Common myeloid progenitor, CD34-positive (primary cell): ENCODE measurements at regions not wholly inside any gene's neighbourhood (a gene's known extent, or its start where the extent isn't known, plus 50 kb on each side); places are given as distances from the start of the nearest gene placed in this dataset.

Experiments
- CTCF ChIA-PET: fragments of 350-600 bp; sonication (Branson Sonifier 250); formaldehyde crosslinking; loops from one replicate; lab custom pipeline; 2021; ENCODE audit warnings: antibody characterized with exemption; lab: Charles Lee
- POLR2A ChIA-PET: fragments of 350-600 bp; sonication (Branson Sonifier 250); formaldehyde crosslinking; loops from one replicate; lab custom pipeline; 2021; ENCODE audit warnings: antibody characterized with exemption; lab: Charles Lee
- DNase-seq, 3 donors: peaks; one replicate each; pipeline versions ENCODE4 v3.0.0 to v3.0.0-alpha.2; 2013
- H3K27ac ChIP-seq, 2 experiments: 1 replicate in 1 of 2; 2 replicates in 1 of 2; pipeline ENCODE4 v1.7.0; 2013; ENCODE audit warnings: inconsistent platforms in 2 of 2, low read length in 2 of 2, mild to moderate bottlenecking in 2 of 2, low read depth in 1 of 2, moderate library complexity in 1 of 2; ENCODE audit not compliant: severe bottlenecking in 2 of 2, insufficient read depth in 1 of 2, poor library complexity in 1 of 2
- H3K27me3 ChIP-seq, 5 experiments: replicated peaks in 2 of 5; 1 replicate in 3 of 5; 2 replicates in 2 of 5; pipeline versions ENCODE4 v1.6.1 to v1.7.0; 2013; ENCODE audit warnings: low read length in 4 of 5, mild to moderate bottlenecking in 2 of 5, moderate library complexity in 2 of 5, inconsistent platforms in 1 of 5; ENCODE audit not compliant: insufficient read depth in 5 of 5, control insufficient read depth in 4 of 5
- H3K36me3 ChIP-seq, 4 experiments: 1 replicate in 2 of 4; 2 replicates in 2 of 4; pipeline versions ENCODE4 v1.6.1 to v1.7.0; 2013; ENCODE audit warnings: low read length in 3 of 4, control low read depth in 1 of 4, mild to moderate bottlenecking in 1 of 4; ENCODE audit not compliant: control insufficient read depth in 4 of 4, insufficient read depth in 4 of 4
- H3K4me1 ChIP-seq, 4 experiments: 1 replicate in 3 of 4; 2 replicates in 1 of 4; pipeline versions ENCODE4 v1.6.1 to v1.7.1; 2013; ENCODE audit warnings: low read length in 3 of 4, mild to moderate bottlenecking in 3 of 4, control low read depth in 1 of 4, inconsistent platforms in 1 of 4, moderate library complexity in 1 of 4; ENCODE audit not compliant: control insufficient read depth in 4 of 4, insufficient read depth in 4 of 4; ENCODE audit errors: control extremely low read depth in 1 of 4
- H3K4me3 ChIP-seq, 7 experiments: 1 replicate in 4 of 7; 2 replicates in 3 of 7; pipeline versions ENCODE4 v1.5.1 to v1.7.0; 2013; ENCODE audit warnings: mild to moderate bottlenecking in 7 of 7, low read length in 6 of 7, moderate library complexity in 6 of 7, inconsistent platforms in 2 of 7, low read depth in 2 of 7, control low read depth in 1 of 7; ENCODE audit not compliant: insufficient read depth in 4 of 7, control insufficient read depth in 1 of 7; ENCODE audit errors: extremely low read depth in 1 of 7
- H3K9me3 ChIP-seq, 5 experiments: 1 replicate in 4 of 5; 2 replicates in 1 of 5; pipeline versions ENCODE4 v1.6.1 to v1.7.1; 2013; ENCODE audit warnings: low read length in 4 of 5, mild to moderate bottlenecking in 2 of 5, inconsistent platforms in 1 of 5, low read depth in 1 of 5, moderate library complexity in 1 of 5; ENCODE audit not compliant: control insufficient read depth in 4 of 5, insufficient read depth in 2 of 5; ENCODE audit errors: control extremely low read depth in 1 of 5
- WGBS: methylation state at CpG from one replicate; pipeline ENCODE4 v1.1.5; 2013; ENCODE audit not compliant: insufficient coverage; 5-methylcytosine and 5-hydroxymethylcytosine counted together

DNA sequence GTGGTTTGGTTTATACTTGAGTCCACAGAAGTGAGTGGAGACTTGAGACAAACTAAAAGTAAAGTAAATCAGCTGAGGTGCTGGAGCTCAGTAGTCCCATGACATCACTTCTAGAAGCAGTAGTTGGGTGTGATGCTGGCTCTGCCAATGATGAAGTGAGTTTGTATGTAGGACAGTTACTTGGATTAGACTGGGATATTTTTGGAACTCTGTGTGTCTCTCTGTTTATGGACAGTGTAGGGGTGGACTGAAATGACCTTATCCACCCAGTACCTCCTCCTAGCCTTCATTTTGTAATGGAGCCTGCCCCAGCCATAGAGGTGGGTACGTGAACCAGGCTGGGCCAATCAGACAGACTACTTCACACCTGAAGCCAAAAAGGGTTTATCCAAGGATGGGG is 52.2 kb downstream of the POLR1D start:
- WGBS = no CpG with 5 or more reads among the region's 1 CpG
- CTCF ChIA-PET = interaction anchor here (1.2 to 1.3 kb wide), 2 partner anchors 10 to 40 kb away, joined by 3 read pairs; no protein-coding TSS in a partner anchor

DNA sequence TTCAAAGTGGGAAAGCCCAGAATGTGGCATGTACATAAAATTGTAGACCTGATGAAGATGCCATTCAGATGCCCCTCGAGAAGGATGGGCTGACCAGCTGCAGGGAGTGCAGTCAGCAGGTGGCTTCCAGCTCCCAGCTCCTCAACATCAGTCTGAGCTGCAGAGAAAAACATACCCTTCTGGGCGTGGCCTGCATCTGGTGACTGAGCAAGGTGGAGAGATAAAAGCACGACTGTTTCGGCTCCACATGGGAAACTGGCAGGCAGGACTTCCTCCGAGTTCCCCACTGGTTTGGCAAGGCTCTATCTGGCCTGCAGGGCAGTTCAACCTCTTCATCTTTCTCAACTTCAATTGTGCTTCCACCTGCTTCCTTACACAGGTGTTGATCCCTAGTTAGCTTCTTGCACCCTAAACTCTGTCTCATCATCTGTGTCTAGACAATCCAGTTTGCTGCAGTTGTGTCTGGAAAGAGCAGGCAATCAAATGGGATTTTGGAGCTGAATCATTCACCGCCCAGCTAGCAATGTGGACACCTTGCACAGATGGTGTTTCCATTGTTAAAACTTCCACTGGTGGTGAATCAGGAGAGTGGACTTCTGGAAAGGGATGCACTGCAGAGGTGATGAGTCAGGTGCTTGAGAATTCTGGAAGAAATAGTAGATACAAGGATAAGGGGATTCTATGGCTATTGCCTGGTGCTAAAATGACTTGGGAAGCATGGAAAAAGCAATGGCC is 56.8 kb downstream of the POLR1D start:
- Histone ChIP-seq H3K36me3 (no peaks in the 10 kb centered on the region), H3K9me3 (no peaks in the 10 kb centered on the region), H3K4me1 (no peaks in the 10 kb centered on the region), H3K27me3 (peaks cover 0 to 4% (median 0%) of the 10 kb centered on the region in 5 experiments), H3K4me3 (no peak overlapping the region), H3K27ac (no peak overlapping the region)
- 82% methylated on average over 6 of the region's 6 CpGs for WGBS
- no peak for DNase-seq
- ChIA-PET CTCF (interaction anchor here (1.0 kb wide), 1 partner anchor 305 kb away, joined by 3 read pairs; no protein-coding TSS in a partner anchor), POLR2A (no interaction called here)

More for the DNA sequence above, 52.2 kb downstream of the POLR1D start:
- POLR2A ChIA-PET = no interaction called here
- Histone ChIP-seq H3K4me3 (no peak overlapping the region), H3K4me1 (no peaks in the 10 kb centered on the region), H3K36me3 (no peaks in the 10 kb centered on the region), H3K9me3 (peaks cover 0 to 3% (median 1%) of the 10 kb centered on the region in 5 experiments), H3K27ac (no peak overlapping the region), H3K27me3 (no peaks in the 10 kb centered on the region)
- no peak for DNase-seq

DNA sequence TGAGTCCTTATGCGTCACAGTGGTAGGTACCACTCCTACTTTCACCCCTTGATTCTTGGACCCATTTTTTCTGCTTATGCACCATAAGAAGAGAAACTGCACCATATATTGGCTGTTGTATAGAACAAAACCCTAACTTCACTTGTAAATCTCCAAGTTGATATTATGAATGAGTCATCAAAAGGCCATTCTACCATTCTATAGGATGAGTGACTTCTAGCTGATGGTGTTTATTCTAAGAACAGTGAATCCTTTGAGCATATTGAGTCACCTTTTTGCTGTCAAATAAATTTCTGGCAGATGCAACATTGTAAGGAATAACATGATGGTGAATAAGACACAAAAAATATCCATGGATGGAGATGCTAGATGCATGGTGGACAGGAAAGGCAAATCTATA is 57.7 kb downstream of the POLR1D start:
- H3K27ac ChIP-seq = no peak overlapping the region
- H3K4me3 ChIP-seq = no peak overlapping the region
- CTCF ChIA-PET = no interaction called here
- no peak for DNase-seq
- POLR2A ChIA-PET = no interaction called here
- no peaks in the 10 kb centered on the region for H3K4me1 ChIP-seq
- H3K27me3 ChIP-seq = peaks cover 0 to 4% (median 0%) of the 10 kb centered on the region in 5 experiments
- peaks cover 0 to 4% (median 0%) of the 10 kb centered on the region in 5 experiments for H3K9me3 ChIP-seq
- WGBS = no CpG with 5 or more reads among the region's 1 CpG
- H3K36me3 ChIP-seq = no peaks in the 10 kb centered on the region

DNA sequence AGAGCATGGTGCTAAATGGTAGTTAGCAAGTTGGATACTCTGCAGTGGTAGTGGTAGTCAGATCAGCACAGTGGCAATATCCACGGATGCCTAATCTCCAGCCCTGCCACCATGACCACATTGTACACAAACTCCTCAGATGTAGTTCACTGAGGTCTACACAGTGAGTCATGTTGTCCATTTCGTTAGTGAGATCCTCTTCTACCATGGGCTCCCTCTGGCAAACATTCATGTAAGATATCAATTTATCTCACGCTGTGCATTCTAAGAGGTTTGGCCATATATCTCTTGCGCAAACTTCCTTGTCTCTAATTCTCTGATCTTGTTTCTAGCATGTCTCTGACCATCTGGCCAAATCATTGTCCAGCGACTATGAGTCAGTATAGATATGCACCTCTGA is 58.2 kb downstream of the POLR1D start:
- no peaks in the 10 kb centered on the region for H3K4me1 ChIP-seq
- H3K36me3 ChIP-seq = no peaks in the 10 kb centered on the region
- ChIA-PET POLR2A (no interaction called here), CTCF (no interaction called here)
- peaks cover 0 to 4% (median 0%) of the 10 kb centered on the region in 5 experiments for H3K27me3 ChIP-seq
- WGBS = 83% methylated on average over 5 of the region's 5 CpGs
- H3K4me3 ChIP-seq = no peak overlapping the region
- peaks cover 0 to 4% (median 1%) of the 10 kb centered on the region in 5 experiments for H3K9me3 ChIP-seq
- DNase-seq = no peak
- no peak overlapping the region for H3K27ac ChIP-seq

DNA sequence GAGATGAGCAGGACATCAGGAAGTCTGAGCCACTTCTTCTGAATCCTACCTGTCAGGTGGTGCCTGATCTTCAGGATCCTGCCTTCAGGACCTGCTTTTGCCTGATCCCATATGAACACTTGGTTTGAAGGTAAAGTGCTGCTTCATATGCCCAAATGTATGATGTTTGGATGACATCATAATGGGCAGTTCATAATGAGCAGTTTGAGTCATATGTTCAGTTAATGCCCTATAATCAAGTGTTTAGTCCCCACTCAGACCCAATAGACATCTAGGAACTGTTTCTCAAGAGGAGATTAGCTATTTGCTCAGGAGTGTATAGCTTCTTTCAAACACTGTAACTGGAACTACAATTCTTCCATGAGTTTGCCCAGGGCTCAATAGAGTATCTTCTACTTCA is 58.8 kb downstream of the POLR1D start:
- DNase-seq = no peak
- peaks cover 0 to 5% (median 1%) of the 10 kb centered on the region in 5 experiments for H3K9me3 ChIP-seq
- H3K4me1 ChIP-seq = no peaks in the 10 kb centered on the region
- POLR2A ChIA-PET = interaction anchor here (0.6 kb wide), 1 partner anchor 125 kb away, joined by 3 read pairs; no protein-coding TSS in a partner anchor
- CTCF ChIA-PET = no interaction called here
- H3K27ac ChIP-seq = no peak overlapping the region
- H3K27me3 ChIP-seq = peaks cover 0 to 4% (median 0%) of the 10 kb centered on the region in 5 experiments
- no peaks in the 10 kb centered on the region for H3K36me3 ChIP-seq
- H3K4me3 ChIP-seq = no peak overlapping the region

DNA sequence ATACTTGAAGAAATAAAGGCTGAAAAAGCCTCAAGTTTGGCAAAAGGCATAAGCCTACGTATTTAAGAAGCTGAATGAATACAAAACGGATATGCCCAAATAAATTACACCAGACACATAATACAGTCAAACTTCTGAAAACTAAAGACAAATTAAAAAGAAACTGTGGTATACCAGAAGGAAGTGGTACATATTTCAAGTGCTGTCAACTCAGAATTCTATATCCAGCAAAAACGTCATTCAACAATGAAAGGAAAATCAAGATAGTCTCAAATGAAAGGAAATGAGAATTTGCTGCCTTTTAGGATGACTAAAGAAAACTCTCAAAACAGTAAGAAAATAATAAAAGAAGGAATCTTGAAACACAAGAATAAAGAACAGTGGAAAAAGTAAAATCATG is 69.5 kb downstream of the POLR1D start:
- Histone ChIP-seq H3K4me1 (no peaks in the 10 kb centered on the region), H3K9me3 (peaks cover 3 to 24% (median 11%) of the 10 kb centered on the region in 5 experiments), H3K27me3 (no peaks in the 10 kb centered on the region), H3K27ac (no peak overlapping the region), H3K36me3 (no peaks in the 10 kb centered on the region), H3K4me3 (no peak overlapping the region)
- WGBS = no CpG with 5 or more reads among the region's 3 CpGs
- POLR2A ChIA-PET = no interaction called here
- DNase-seq = peak; percentile 17 to 42 (median 37)
- CTCF ChIA-PET = no interaction called here

DNA sequence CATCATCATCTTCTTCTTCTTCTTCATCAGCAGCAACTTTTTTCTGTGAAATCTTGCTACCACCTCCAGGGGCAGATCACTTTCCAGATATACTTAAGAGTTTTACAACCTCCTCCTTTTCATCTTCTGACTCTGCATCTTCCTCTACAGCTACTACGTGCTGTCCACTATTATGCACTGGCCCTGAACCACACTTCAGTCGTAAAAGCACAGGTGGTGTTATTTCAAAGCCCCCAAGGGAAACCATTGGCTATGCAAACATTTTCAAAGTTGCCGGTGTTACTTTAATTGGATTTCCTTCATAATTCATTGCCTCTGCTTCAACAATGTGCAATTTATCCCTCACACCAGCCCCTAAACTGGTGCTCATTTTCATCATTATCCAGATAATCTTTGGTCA is 75.0 kb downstream of the POLR1D start:
- Histone ChIP-seq H3K4me1 (no peaks in the 10 kb centered on the region), H3K4me3 (no peak overlapping the region), H3K36me3 (no peaks in the 10 kb centered on the region), H3K27me3 (no peaks in the 10 kb centered on the region), H3K9me3 (peaks cover 3 to 5% (median 4%) of the 10 kb centered on the region in 5 experiments), H3K27ac (no peak overlapping the region)
- ChIA-PET POLR2A (no interaction called here), CTCF (no interaction called here)
- no peak for DNase-seq
- 70% methylated on average over 3 of the region's 3 CpGs for WGBS
